ENCODE measurements at regions not wholly inside any gene's neighbourhood (a gene's known extent, or its start where the extent isn't known, plus 50 kb on each side); places are given as distances from the start of the nearest gene placed in this dataset.

DNA sequence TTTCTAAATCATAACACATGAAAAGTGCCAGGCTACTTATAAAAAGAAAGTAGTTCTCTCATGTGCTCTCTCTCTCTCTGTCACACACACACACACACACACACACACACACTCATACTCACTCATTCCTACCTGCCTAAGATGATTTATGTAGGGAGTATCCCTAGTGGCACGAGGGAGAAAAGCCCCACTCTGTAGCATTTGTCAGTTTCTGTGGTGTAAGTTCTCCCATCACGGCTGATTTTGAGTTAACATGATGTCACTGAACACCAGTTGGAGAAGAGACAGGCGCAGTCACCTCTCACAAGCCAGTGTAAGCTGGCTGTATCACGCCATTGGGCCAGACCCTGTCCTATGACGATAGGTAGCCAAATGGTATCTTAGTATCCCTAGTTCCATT is 395.4 kb downstream of the SFMBT2 start:
- no peak overlapping the region for H3K27ac ChIP-seq
- no peaks in the 10 kb centered on the region for H3K4me1 ChIP-seq
- no peak for DNase-seq (ENCODE audit: low spot score)
- no peaks in the 10 kb centered on the region for H3K36me3 ChIP-seq
- TF ChIP-seq, protein P1, sequence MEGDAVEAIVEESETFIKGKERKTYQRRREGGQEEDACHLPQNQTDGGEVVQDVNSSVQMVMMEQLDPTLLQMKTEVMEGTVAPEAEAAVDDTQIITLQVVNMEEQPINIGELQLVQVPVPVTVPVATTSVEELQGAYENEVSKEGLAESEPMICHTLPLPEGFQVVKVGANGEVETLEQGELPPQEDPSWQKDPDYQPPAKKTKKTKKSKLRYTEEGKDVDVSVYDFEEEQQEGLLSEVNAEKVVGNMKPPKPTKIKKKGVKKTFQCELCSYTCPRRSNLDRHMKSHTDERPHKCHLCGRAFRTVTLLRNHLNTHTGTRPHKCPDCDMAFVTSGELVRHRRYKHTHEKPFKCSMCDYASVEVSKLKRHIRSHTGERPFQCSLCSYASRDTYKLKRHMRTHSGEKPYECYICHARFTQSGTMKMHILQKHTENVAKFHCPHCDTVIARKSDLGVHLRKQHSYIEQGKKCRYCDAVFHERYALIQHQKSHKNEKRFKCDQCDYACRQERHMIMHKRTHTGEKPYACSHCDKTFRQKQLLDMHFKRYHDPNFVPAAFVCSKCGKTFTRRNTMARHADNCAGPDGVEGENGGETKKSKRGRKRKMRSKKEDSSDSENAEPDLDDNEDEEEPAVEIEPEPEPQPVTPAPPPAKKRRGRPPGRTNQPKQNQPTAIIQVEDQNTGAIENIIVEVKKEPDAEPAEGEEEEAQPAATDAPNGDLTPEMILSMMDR (IDR thresholded peaks at IDR 0.05), result no peak
- H3K4me3 ChIP-seq, result no peak overlapping the region
- H3K9me3 ChIP-seq, result peaks cover 0 to 12% of the 10 kb centered on the region in 2 donors
- no peaks in the 10 kb centered on the region for H3K27me3 ChIP-seq

DNA sequence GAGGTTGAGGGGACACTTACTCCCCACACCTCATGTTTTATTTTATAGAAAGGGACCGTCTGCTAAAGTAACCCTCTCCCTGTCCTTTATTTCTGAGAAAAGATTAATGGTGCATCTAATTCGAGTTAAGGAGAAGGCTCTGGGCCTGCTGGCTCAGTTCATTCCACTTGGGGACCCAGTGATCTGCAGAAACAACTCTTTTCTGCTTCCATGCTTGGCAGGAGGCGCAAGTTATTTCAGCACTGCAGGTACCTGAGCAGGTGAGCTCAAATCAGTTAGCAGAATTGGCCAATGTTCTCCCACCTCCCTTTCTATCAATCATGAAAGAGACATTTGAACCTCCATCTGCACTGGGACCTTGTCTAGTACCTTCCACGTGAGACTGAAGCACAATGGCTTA is 396.1 kb downstream of the SFMBT2 start:
- Histone ChIP-seq H3K4me1 (no peaks in the 10 kb centered on the region), H3K36me3 (no peaks in the 10 kb centered on the region), H3K27me3 (no peaks in the 10 kb centered on the region), H3K27ac (no peak overlapping the region), H3K9me3 (peaks cover 0 to 12% of the 10 kb centered on the region in 2 donors), H3K4me3 (no peak overlapping the region)
- TF ChIP-seq, protein P1 (IDR thresholded peaks at IDR 0.05), result no peak
- DNase-seq (ENCODE audit: low spot score), result no peak

DNA sequence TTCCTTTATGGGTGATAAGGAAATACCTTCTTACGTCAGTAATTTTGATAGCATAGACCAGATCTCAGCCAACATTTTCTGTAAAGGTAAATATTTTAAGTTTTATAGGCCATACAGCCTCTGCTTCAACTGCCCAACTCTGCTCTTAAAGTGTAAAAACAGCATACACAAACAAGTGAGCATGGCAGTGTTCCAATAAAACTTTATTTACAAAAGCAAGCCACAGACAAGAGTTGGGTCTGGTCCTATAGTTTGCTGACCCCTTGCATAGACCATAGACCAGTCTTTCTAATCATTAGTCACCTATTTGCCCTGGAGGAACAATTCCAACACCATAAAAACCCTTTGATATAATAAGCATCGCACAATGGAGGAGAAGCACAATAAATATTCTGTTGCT is 398.8 kb downstream of the SFMBT2 start:
- Histone ChIP-seq H3K27ac (no peak overlapping the region), H3K4me3 (no peak overlapping the region), H3K4me1 (no peaks in the 10 kb centered on the region), H3K36me3 (no peaks in the 10 kb centered on the region), H3K9me3 (no peaks in the 10 kb centered on the region), H3K27me3 (no peaks in the 10 kb centered on the region)
- DNase-seq (ENCODE audit: low spot score), result no peak
- TF ChIP-seq, protein P1 (IDR thresholded peaks at IDR 0.05), result no peak

DNA sequence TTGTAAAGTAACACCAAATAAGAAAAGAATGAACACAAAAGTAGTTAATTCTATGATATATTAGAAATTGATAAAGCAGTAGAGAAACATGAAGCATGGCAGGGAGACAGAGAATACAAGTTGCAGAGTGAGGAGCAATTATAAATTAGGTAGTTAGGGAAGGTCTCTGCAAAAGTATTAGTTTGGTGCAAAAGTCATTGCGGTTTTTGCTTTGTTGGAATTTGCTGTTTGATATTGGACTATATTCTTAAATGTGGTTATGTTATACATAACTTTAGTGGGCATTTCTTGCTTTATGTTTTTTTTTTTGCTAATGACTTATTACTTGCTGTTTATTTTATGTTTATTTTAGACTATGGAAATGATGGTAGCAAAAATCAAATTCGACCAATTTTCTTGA is 402.2 kb downstream of the SFMBT2 start:
- Histone ChIP-seq H3K27me3 (no peaks in the 10 kb centered on the region), H3K4me1 (no peaks in the 10 kb centered on the region), H3K4me3 (no peak overlapping the region), H3K36me3 (no peaks in the 10 kb centered on the region), H3K27ac (no peak overlapping the region), H3K9me3 (no peaks in the 10 kb centered on the region)
- TF ChIP-seq, protein P1 (IDR thresholded peaks at IDR 0.05), result no peak
- DNase-seq (ENCODE audit: low spot score), result no peak

DNA sequence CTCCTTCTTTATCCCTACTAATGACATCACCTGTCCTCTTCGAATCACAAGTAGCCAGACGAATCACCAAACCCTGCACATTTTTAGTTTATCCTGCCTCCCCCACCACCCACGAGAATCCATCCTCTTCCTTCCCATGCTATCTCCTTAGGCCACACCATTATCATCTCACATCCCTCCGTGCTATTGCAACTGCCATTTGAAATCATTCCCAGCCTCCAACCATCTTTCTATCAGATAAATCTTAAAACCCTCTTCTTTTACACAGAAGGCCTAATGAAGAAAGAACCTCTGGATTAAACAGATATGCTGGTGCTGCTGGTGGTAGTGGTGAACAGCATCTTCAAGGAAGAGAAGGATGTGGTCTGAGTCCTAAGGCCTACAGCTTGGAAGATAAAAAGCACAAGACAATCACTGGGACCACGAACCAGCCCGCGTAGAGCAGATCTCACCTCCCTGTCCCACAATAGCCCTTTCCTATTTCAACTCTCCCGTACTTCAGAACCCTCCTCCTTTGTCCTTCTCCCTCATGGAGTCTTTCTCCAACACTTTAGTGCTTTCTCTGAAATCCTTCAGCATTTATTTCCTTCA is 403.1 kb downstream of the SFMBT2 start:
- Histone ChIP-seq H3K4me1 (no peaks in the 10 kb centered on the region), H3K9me3 (no peaks in the 10 kb centered on the region), H3K27me3 (no peaks in the 10 kb centered on the region), H3K4me3 (no peak overlapping the region), H3K27ac (no peak overlapping the region), H3K36me3 (no peaks in the 10 kb centered on the region)
- TF ChIP-seq, protein P1 (IDR thresholded peaks at IDR 0.05), result no peak
- no peak for DNase-seq (ENCODE audit: low spot score)

DNA sequence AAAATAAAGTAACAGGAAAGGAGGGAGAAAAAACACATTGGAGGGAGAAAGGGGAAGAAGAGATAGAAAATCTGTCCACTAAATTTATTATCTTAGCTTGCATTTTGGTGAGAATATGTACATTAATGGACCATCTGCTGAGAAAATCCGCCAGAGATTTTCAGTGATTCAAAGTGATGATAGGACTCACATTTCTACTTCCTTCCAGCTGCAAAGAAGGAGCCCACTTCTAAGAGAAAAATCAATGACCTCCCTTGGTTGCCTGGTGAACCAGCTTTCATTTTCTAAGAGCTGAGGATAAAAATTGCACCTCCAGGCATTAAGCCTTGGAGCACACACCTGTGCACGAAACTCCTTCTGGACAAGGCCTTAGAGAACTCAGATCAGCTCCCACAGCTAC is 404.3 kb downstream of the SFMBT2 start:
- H3K4me1 ChIP-seq, result no peaks in the 10 kb centered on the region
- no peak for DNase-seq (ENCODE audit: low spot score)
- H3K27me3 ChIP-seq, result no peaks in the 10 kb centered on the region
- TF ChIP-seq, protein P1 (IDR thresholded peaks at IDR 0.05), result no peak
- no peak overlapping the region for H3K27ac ChIP-seq
- no peaks in the 10 kb centered on the region for H3K9me3 ChIP-seq
- no peaks in the 10 kb centered on the region for H3K36me3 ChIP-seq
- H3K4me3 ChIP-seq, result no peak overlapping the region

Data from right atrium auricular region (tissue), 2 donors.